Keratinocyte (primary cell): ENCODE measurements at regions not wholly inside any gene's neighbourhood (a gene's known extent, or its start where the extent isn't known, plus 50 kb on each side); places are given as distances from the start of the nearest gene placed in this dataset.

ENCODE experiments used
- DNase-seq: peaks from one replicate; pipeline ENCODE4 v3.0.0-alpha.2; 2011; ENCODE audit warnings: low read depth, missing footprints, low spot score
- FAIRE-seq: peaks from 2 replicates; lab custom pipeline; 2011; peaks lifted over from hg19 to GRCh38; lab: Jason Lieb, UNC
- H2AFZ ChIP-seq: 2 replicates; pipeline ENCODE4 v1.6.0; 2012; ENCODE audit warnings: low read length, control low read depth, inconsistent platforms; ENCODE audit not compliant: control insufficient read depth
- H3K27ac ChIP-seq: 2 replicates; pipeline ENCODE4 v1.5.1; 2011; ENCODE audit warnings: low read length; ENCODE audit not compliant: control insufficient read depth, insufficient read depth
- H3K27me3 ChIP-seq: 3 replicates; pipeline ENCODE4 v1.6.0; 2011; ENCODE audit warnings: low read length; ENCODE audit not compliant: control insufficient read depth, insufficient read depth; ENCODE audit errors: extremely low read depth
- H3K36me3 ChIP-seq, 2 experiments: 2 replicates in 1 of 2; 3 replicates in 1 of 2; pipeline ENCODE4 v1.5.1; 2011; ENCODE audit warnings: low read length in 2 of 2, mild to moderate bottlenecking in 1 of 2; ENCODE audit not compliant: control insufficient read depth in 2 of 2, insufficient read depth in 2 of 2; ENCODE audit errors: extremely low read depth in 1 of 2
- H3K4me1 ChIP-seq: 3 replicates; pipeline ENCODE4 v1.5.1; 2011; ENCODE audit warnings: low read length; ENCODE audit not compliant: control insufficient read depth, insufficient read depth; ENCODE audit errors: extremely low read depth
- H3K4me2 ChIP-seq: 3 replicates; pipeline ENCODE4 v1.6.0; 2011; ENCODE audit warnings: low read depth, low read length; ENCODE audit not compliant: control insufficient read depth, insufficient read depth; ENCODE audit errors: extremely low read depth
- H3K4me3 ChIP-seq, 3 experiments: fragments of 200-600 bp in 1 of 3; sonication (generic) in 1 of 3; 2 replicates in 2 of 3; 3 replicates in 1 of 3; pipeline ENCODE4 v1.5.1; 2011 to 2016; ENCODE audit warnings: low read length in 3 of 3, mild to moderate bottlenecking in 3 of 3, control low read depth in 2 of 3, inconsistent platforms in 1 of 3, low read depth in 1 of 3, mixed read lengths in 1 of 3, mixed run types in 1 of 3, moderate library complexity in 1 of 3; ENCODE audit not compliant: control insufficient read depth in 2 of 3, insufficient read depth in 2 of 3; ENCODE audit errors: extremely low read depth in 1 of 3
- H3K79me2 ChIP-seq: 2 replicates; pipeline ENCODE4 v1.6.0; 2012; ENCODE audit warnings: low read length; ENCODE audit not compliant: control insufficient read depth, insufficient read depth
- H3K9ac ChIP-seq: 3 replicates; pipeline ENCODE4 v1.6.0; 2011; ENCODE audit warnings: low read length; ENCODE audit not compliant: control insufficient read depth, insufficient read depth; ENCODE audit errors: extremely low read depth
- H3K9me1 ChIP-seq: 3 replicates; pipeline ENCODE4 v1.6.0; 2011; ENCODE audit warnings: low read length; ENCODE audit not compliant: control insufficient read depth, insufficient read depth; ENCODE audit errors: extremely low read depth
- H3K9me3 ChIP-seq: 2 replicates; pipeline ENCODE4 v1.5.1; 2012; ENCODE audit warnings: low read depth, low read length; ENCODE audit not compliant: control insufficient read depth
- H4K20me1 ChIP-seq: 3 replicates; pipeline ENCODE4 v1.6.0; 2011; ENCODE audit warnings: low read length; ENCODE audit not compliant: control insufficient read depth, insufficient read depth; ENCODE audit errors: extremely low read depth
- EZH2 ChIP-seq: IDR thresholded peaks from one replicate; pipeline ENCODE4 v1.6.1; 2012; ENCODE audit warnings: inconsistent platforms, mild to moderate bottlenecking, low read length, moderate library complexity
- dilution Hi-C: fragments of 300-500 bp; cut with MboI; formaldehyde crosslinking; loops from one replicate; pipeline ENCODE4 v1.7.0; 2020; ENCODE audit warnings: low sequenced_read_pairs; ENCODE audit not compliant: extremely low pct_ligation_motif_present
- TF ChIP-seq, protein P1 (sequence below), 3 experiments: IDR thresholded peaks in 1 of 3; conservative IDR thresholded peaks in 1 of 3; optimal IDR thresholded peaks in 1 of 3; 2 replicates in 2 of 3; 3 replicates in 1 of 3; pipeline versions ENCODE3 to v1.5.1; 2011; ENCODE audit warnings: low read length in 3 of 3, mild to moderate bottlenecking in 3 of 3, moderate library complexity in 2 of 3, control low read depth in 1 of 3, inconsistent platforms in 1 of 3; ENCODE audit not compliant: insufficient read depth in 2 of 3; ENCODE audit errors: extremely low read depth in 1 of 3

DNA sequence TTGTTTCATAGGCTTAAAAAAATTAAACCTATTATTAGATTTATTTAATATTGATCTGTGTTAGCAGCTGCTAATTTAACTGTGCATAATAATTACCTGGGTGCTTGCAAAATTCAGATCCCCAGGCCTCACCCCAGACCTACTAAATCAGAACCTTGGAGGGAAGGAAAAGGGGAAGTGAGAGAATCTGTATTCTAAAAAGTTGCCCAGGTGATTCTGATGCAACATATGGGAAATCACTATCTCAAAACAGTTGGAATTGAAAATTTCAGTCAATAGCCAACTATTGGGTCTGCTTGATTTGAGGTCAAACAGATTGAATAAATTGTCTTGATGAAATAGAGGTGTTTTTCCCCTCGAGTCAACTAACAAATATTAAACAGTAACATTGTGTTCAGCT is 538.5 kb upstream of the ADAMTS9 start:
- H3K36me3 ChIP-seq: no peaks in the 10 kb centered on the region
- no peaks in the 10 kb centered on the region for H3K9me1 ChIP-seq
- H3K9ac ChIP-seq: no peak overlapping the region
- H3K27me3 ChIP-seq: no peaks in the 10 kb centered on the region
- no peaks in the 10 kb centered on the region for H3K79me2 ChIP-seq
- TF ChIP-seq EZH2: no peak
- TF ChIP-seq, protein P1, sequence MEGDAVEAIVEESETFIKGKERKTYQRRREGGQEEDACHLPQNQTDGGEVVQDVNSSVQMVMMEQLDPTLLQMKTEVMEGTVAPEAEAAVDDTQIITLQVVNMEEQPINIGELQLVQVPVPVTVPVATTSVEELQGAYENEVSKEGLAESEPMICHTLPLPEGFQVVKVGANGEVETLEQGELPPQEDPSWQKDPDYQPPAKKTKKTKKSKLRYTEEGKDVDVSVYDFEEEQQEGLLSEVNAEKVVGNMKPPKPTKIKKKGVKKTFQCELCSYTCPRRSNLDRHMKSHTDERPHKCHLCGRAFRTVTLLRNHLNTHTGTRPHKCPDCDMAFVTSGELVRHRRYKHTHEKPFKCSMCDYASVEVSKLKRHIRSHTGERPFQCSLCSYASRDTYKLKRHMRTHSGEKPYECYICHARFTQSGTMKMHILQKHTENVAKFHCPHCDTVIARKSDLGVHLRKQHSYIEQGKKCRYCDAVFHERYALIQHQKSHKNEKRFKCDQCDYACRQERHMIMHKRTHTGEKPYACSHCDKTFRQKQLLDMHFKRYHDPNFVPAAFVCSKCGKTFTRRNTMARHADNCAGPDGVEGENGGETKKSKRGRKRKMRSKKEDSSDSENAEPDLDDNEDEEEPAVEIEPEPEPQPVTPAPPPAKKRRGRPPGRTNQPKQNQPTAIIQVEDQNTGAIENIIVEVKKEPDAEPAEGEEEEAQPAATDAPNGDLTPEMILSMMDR (optimal IDR thresholded peaks at IDR 0.05 in 1 of 3, IDR thresholded peaks at IDR 0.05 in 1 of 3, conservative IDR thresholded peaks at IDR 0.05 in 1 of 3; ENCODE audit: extremely low read depth in 1 of 3, insufficient read depth in 2 of 3, low read length in 3 of 3): no peak
- H3K4me2 ChIP-seq: no peak overlapping the region
- no peak for FAIRE-seq
- DNase-seq: no peak
- H3K4me3 ChIP-seq: no peak overlapping the region
- peaks cover 5% of the 10 kb centered on the region for H3K4me1 ChIP-seq
- H4K20me1 ChIP-seq: no peaks in the 10 kb centered on the region
- H3K27ac ChIP-seq: no peak overlapping the region
- no peaks in the 10 kb centered on the region for H3K9me3 ChIP-seq
- no peak overlapping the region for H2AFZ ChIP-seq
- dilution Hi-C loops: no loop called here

DNA sequence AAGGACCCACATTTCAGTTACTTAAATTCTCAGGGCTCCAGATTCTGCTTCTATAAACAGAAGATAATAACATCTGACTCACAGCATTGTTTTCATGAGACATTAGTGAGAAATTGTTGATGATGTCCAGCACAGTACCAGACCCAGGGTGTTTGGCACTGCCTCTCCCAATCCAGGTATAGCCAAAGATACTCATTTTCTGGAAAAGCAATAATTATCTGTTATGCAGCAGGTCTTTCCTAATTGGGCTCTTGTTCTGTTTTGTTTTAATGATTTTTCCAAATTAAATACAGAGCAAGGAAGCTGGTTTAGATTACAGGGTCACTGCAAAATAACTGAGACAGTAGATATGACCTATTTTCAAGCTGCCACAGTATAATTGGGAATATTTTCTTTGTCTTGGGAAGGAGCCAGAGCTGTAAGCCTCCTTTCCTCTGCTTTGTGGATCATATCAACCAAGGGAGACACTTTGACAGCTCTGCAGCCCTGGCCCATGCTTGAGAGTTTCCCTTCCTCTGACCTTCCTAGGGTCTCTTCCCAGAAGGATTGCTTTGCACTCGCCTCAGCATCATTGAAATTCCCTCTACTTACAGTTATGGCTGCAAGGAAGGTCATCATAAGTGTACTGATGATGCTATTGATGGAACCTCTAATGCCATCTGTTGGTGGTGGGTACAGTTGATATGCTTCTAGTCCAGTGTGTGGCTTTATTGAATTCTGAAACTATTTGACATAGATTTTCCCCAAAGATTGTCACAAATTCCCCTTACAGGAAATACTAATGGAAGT is 522.4 kb upstream of the ADAMTS9 start:
- H3K27me3 ChIP-seq: no peaks in the 10 kb centered on the region
- no peaks in the 10 kb centered on the region for H3K9me1 ChIP-seq
- no peak for DNase-seq
- no peak overlapping the region for H2AFZ ChIP-seq
- dilution Hi-C loops: no loop called here
- no peak overlapping the region for H3K9ac ChIP-seq
- no peak overlapping the region for H3K27ac ChIP-seq
- H3K36me3 ChIP-seq: no peaks in the 10 kb centered on the region
- H3K4me2 ChIP-seq: no peak overlapping the region
- no peaks in the 10 kb centered on the region for H4K20me1 ChIP-seq
- H3K9me3 ChIP-seq: no peaks in the 10 kb centered on the region
- H3K4me3 ChIP-seq: no peak overlapping the region
- TF ChIP-seq EZH2: no peak
- FAIRE-seq: no peak
- H3K4me1 ChIP-seq: no peaks in the 10 kb centered on the region
- H3K79me2 ChIP-seq: no peaks in the 10 kb centered on the region

DNA sequence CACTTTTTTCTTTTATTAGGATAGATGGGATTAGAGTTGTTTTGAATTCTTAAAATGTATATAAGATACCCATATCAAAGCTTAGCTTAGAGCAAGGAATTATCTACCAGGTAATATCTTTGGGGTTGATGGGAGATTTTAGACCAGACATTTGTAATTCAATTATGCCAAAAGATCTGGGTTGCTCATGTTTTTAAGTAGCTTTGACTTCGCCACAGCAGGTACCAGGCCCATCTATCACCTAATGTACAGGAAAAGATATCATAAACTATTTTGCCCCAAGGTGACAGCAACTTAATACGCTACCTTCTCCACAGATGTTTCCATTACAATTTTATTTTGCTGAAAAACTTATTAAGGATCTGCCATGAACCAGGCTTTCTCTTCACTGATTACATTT is 514.6 kb upstream of the ADAMTS9 start:
- Histone ChIP-seq H3K4me1 (no peaks in the 10 kb centered on the region), H3K9ac (no peak overlapping the region), H3K4me3 (no peak overlapping the region), H3K27ac (no peak overlapping the region), H4K20me1 (no peaks in the 10 kb centered on the region), H3K4me2 (no peak overlapping the region), H3K36me3 (no peaks in the 10 kb centered on the region), H3K9me3 (no peaks in the 10 kb centered on the region), H3K9me1 (no peaks in the 10 kb centered on the region), H3K79me2 (no peaks in the 10 kb centered on the region), H2AFZ (no peak overlapping the region), H3K27me3 (no peaks in the 10 kb centered on the region)
- TF ChIP-seq, protein P1 (optimal IDR thresholded peaks at IDR 0.05 in 1 of 3, IDR thresholded peaks at IDR 0.05 in 1 of 3, conservative IDR thresholded peaks at IDR 0.05 in 1 of 3; ENCODE audit: extremely low read depth in 1 of 3, insufficient read depth in 2 of 3, low read length in 3 of 3): no peak
- no peak for TF ChIP-seq EZH2
- no peak for FAIRE-seq
- no peak for DNase-seq
- dilution Hi-C loops: no loop called here
